BLaER1 (cell line): ENCODE measurements at regions not wholly inside any gene's neighbourhood (a gene's known extent, or its start where the extent isn't known, plus 50 kb on each side); places are given as distances from the start of the nearest gene placed in this dataset.

Experiments used
- H3K27ac ChIP-seq: shearing (Covaris generic); formaldehyde crosslinking; 2 replicates; pipeline ENCODE4 v1.8.1; 2022
- H3K27me3 ChIP-seq: shearing (Covaris generic); formaldehyde crosslinking; 2 replicates; pipeline ENCODE4 v1.8.1; 2022
- H3K36me3 ChIP-seq: shearing (Covaris generic); formaldehyde crosslinking; 2 replicates; pipeline ENCODE4 v1.8.1; 2022
- H3K4me1 ChIP-seq: shearing (Covaris generic); formaldehyde crosslinking; 2 replicates; pipeline ENCODE4 v1.8.1; 2022
- H3K4me2 ChIP-seq: shearing (Covaris generic); formaldehyde crosslinking; 2 replicates; pipeline ENCODE4 v1.8.1; 2022
- H3K4me3 ChIP-seq: shearing (Covaris generic); formaldehyde crosslinking; 2 replicates; pipeline ENCODE4 v1.8.1; 2022
- H3K9ac ChIP-seq: shearing (Covaris generic); formaldehyde crosslinking; 2 replicates; pipeline ENCODE4 v1.8.1; 2022
- H3K9me3 ChIP-seq: shearing (Covaris generic); formaldehyde crosslinking; 2 replicates; pipeline ENCODE4 v1.8.1; 2022
- H4K20me1 ChIP-seq: shearing (Covaris generic); formaldehyde crosslinking; 2 replicates; pipeline ENCODE4 v1.8.1; 2022
- Cebpa-rat ChIP-seq: shearing (Covaris generic); IDR thresholded peaks from 2 replicates; pipeline ENCODE4 v1.8.1; 2022

DNA sequence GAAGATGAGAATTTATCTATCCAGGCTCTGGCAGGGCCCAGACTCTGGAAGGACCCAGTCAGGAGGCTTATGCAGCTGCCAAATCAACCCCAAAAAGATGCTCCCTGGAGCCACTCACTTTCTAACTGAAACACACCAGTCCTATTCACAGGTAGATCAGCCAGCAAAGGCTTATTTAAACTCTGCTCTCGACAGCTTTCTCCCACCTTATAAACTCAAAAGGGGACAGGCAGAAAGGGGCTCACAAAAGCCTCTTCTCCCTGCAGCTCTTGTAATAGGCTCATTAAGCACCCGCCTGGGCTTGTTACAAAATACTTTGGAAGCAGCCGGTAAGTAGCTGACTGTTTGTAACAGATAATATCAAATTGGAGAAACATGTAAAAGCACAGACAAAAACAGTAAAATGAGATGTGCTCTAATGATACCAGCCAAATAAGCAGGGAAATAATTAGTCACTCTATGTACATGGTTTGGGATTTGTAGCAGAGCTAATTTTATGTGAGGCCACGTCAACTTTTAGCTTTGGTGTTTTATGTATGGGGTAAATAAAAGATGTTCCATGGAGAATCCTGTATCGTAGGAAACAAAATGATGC is 213.8 kb downstream of the NR2F2 start:
- H3K4me3 ChIP-seq: no peak overlapping the region
- no peaks in the 10 kb centered on the region for H3K27me3 ChIP-seq
- H3K9me3 ChIP-seq: no peaks in the 10 kb centered on the region
- no peaks in the 10 kb centered on the region for H4K20me1 ChIP-seq
- no peaks in the 10 kb centered on the region for H3K4me1 ChIP-seq
- no peak for TF ChIP-seq Cebpa-rat
- no peak overlapping the region for H3K9ac ChIP-seq
- H3K36me3 ChIP-seq: no peaks in the 10 kb centered on the region
- H3K27ac ChIP-seq: no peak overlapping the region
- no peak overlapping the region for H3K4me2 ChIP-seq

DNA sequence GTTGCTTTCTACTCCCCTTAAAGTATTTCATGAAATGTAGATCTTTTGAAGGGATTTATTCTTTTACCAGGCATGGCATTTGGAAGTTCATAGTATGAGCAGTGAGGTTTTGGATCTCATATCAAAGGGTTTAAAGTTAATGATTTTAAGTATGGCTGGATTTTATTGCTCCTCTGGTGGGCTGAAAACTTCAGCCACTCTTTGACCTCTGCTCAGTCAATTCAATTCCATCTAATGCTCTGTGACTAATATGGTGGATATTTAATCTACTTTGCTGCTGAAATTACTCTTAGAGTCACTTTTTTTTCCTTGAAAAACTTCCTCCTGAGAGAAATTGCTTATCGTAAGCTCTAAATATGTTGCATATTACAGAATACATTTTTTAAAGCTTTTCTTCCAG is 218.6 kb downstream of the NR2F2 start:
- H3K4me1 ChIP-seq: no peaks in the 10 kb centered on the region
- no peak overlapping the region for H3K9ac ChIP-seq
- TF ChIP-seq Cebpa-rat: no peak
- H4K20me1 ChIP-seq: no peaks in the 10 kb centered on the region
- no peaks in the 10 kb centered on the region for H3K27me3 ChIP-seq
- no peak overlapping the region for H3K4me3 ChIP-seq
- H3K9me3 ChIP-seq: no peaks in the 10 kb centered on the region
- no peak overlapping the region for H3K4me2 ChIP-seq
- H3K27ac ChIP-seq: no peak overlapping the region
- H3K36me3 ChIP-seq: no peaks in the 10 kb centered on the region

DNA sequence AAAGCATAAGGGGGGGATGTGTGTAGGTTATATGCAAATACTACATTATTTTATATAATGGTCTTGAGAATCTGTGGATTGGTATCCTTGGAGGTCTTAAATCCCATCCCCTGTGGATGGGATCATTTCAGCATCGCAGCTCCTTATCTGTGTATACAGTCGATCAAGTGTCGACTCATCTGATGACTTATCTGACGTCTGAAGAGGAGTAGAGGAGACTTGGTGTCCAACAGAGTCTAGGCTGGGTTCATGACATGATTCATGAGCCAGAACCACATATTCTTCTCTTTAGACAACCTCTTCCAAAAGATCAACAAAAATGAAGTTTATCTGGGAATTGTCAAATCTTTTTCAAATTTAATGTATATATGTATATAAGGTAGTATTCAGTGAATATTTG is 220.7 kb downstream of the NR2F2 start:
- H3K36me3 ChIP-seq: no peaks in the 10 kb centered on the region
- H3K9ac ChIP-seq: no peak overlapping the region
- TF ChIP-seq Cebpa-rat: no peak
- no peaks in the 10 kb centered on the region for H4K20me1 ChIP-seq
- H3K9me3 ChIP-seq: no peaks in the 10 kb centered on the region
- no peaks in the 10 kb centered on the region for H3K27me3 ChIP-seq
- H3K4me3 ChIP-seq: no peak overlapping the region
- no peaks in the 10 kb centered on the region for H3K4me1 ChIP-seq
- H3K4me2 ChIP-seq: no peak overlapping the region
- H3K27ac ChIP-seq: no peak overlapping the region

DNA sequence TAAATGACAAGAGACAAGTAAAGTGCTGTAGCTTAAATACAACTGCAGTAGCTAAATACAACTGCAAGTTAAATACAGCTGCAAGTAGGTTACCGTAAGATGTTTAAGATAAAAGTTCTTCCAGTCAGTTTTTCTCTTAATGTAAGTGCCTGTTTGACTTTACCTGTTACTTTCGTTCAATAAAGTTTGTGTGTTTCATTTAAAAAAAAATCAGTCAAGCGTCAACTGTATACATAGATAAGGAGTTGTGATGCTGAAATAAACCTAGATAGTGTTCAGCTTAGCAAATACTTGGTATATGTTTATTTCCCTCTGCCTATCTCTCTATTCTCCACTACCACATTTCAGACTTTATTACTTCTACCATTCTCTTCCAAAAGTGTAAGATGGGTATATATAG is 221.2 kb downstream of the NR2F2 start:
- Histone ChIP-seq H3K4me3 (no peak overlapping the region), H3K27me3 (no peaks in the 10 kb centered on the region), H3K27ac (no peak overlapping the region), H4K20me1 (no peaks in the 10 kb centered on the region), H3K36me3 (no peaks in the 10 kb centered on the region), H3K9ac (no peak overlapping the region), H3K9me3 (no peaks in the 10 kb centered on the region), H3K4me1 (no peaks in the 10 kb centered on the region), H3K4me2 (no peak overlapping the region)
- no peak for TF ChIP-seq Cebpa-rat

DNA sequence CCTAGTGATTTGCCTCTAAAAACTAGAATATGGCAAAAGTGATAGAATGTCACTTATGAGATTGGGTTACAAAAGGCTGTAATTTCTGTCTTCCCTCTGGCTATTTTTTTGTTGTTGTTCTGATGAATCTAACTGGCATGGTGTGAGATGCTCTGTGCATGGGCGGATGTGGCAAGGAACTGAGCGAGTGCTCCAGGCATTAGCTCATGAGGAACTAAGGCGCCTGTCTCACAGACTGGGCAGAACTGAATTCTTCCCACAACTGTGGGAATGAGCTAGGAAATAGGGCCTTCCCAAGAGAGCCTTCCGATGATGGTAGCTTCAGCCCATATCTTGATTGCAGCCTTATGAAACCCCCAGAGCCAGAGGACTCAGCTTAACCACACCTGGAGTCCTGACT is 222.5 kb downstream of the NR2F2 start:
- Histone ChIP-seq H4K20me1 (no peaks in the 10 kb centered on the region), H3K4me2 (no peak overlapping the region), H3K27ac (no peak overlapping the region), H3K27me3 (no peaks in the 10 kb centered on the region), H3K9ac (no peak overlapping the region), H3K36me3 (no peaks in the 10 kb centered on the region), H3K4me1 (no peaks in the 10 kb centered on the region), H3K4me3 (no peak overlapping the region), H3K9me3 (no peaks in the 10 kb centered on the region)
- no peak for TF ChIP-seq Cebpa-rat

DNA sequence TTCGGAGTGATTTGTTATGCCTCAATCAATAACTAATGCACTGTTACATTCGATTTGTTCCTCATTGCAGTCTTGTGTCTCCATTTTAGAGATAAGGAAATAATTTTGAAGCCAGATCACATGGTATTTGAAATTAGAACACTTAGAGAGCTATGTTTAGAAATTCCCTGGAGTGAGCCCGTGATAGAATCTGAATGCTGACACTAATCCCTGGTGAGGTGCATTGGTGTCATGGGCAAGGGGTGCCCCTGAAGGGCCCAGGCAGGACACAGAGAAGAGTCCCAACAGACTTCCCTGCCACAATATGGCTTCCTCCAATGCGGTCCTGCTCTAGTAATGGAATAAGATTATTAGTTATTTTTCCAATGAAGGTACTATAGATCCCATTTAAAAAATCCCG is 223.0 kb downstream of the NR2F2 start:
- no peaks in the 10 kb centered on the region for H3K36me3 ChIP-seq
- no peaks in the 10 kb centered on the region for H3K9me3 ChIP-seq
- H3K4me1 ChIP-seq: no peaks in the 10 kb centered on the region
- no peak for TF ChIP-seq Cebpa-rat
- H3K4me2 ChIP-seq: no peak overlapping the region
- no peaks in the 10 kb centered on the region for H4K20me1 ChIP-seq
- no peak overlapping the region for H3K9ac ChIP-seq
- no peak overlapping the region for H3K27ac ChIP-seq
- no peak overlapping the region for H3K4me3 ChIP-seq
- no peaks in the 10 kb centered on the region for H3K27me3 ChIP-seq

DNA sequence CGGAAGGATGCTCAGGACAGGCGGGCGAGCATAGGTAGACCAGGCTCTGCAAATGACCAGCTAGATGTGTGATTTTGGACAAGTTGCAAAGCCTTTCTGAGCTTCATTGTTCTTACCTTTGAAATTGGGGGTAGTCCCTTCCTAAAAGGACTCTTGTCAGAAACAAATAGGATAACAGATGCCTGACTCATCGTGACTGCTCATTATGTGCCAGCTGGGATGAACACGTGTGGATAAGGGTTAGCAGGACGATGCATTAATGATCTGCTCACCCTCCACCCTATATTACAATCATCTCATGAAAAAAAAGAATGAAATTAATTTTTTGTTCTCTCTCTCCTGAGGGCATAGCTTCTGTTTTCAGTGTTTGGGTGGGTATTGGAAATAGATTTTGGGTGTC is 223.4 kb downstream of the NR2F2 start:
- Histone ChIP-seq H3K9ac (no peak overlapping the region), H3K27me3 (no peaks in the 10 kb centered on the region), H3K4me1 (no peaks in the 10 kb centered on the region), H4K20me1 (no peaks in the 10 kb centered on the region), H3K4me2 (no peak overlapping the region), H3K36me3 (no peaks in the 10 kb centered on the region), H3K4me3 (no peak overlapping the region), H3K9me3 (no peaks in the 10 kb centered on the region), H3K27ac (no peak overlapping the region)
- no peak for TF ChIP-seq Cebpa-rat

DNA sequence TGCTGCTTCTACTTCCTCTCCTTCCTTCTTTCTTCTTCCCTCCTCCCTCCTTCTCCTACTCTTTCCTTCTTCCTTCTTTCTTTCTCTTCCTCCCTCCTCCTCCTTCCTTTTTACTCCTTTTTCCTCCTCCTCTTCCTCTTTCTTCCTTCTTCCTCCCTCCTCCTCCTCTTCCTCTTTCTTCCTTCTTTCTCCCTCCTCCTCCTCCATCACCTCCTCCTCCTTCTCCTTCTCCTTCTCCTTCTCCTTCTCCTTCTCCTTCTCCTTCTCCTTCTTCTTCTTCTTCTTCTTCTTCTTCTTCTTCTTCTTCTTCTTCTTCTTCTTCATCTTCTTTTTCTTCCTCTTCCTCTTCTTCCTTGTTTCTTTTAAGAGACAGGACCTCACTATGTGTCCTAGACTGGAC is 224.0 kb downstream of the NR2F2 start:
- H3K4me3 ChIP-seq: no peak overlapping the region
- H3K27ac ChIP-seq: no peak overlapping the region
- no peaks in the 10 kb centered on the region for H3K36me3 ChIP-seq
- no peak overlapping the region for H3K9ac ChIP-seq
- no peaks in the 10 kb centered on the region for H4K20me1 ChIP-seq
- no peak overlapping the region for H3K4me2 ChIP-seq
- H3K27me3 ChIP-seq: no peaks in the 10 kb centered on the region
- H3K9me3 ChIP-seq: no peaks in the 10 kb centered on the region
- no peaks in the 10 kb centered on the region for H3K4me1 ChIP-seq
- no peak for TF ChIP-seq Cebpa-rat

DNA sequence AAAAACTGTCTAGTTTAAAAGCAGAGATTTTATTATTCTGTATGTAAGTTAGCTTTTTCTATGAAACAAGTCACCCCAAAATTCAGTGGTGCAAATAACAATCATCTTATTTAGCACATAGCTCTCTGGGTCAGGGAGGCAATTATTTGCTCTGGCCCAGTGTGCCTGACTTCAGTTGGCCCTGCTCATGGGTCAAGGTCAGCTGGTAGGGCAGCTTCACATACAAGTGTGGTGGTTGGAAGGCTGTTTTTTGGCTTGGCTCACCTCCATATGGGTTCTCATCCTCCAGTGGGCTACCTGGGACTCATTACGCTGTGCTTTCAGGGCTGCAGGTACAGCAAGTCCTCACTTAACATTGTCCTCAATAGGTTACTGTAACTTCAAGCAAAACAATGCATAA is 228.6 kb downstream of the NR2F2 start:
- Histone ChIP-seq H3K9me3 (peaks cover 5% of the 10 kb centered on the region; the same call in 1 of the 2 replicates), H3K9ac (no peak overlapping the region), H3K4me2 (no peak overlapping the region), H3K36me3 (no peaks in the 10 kb centered on the region), H3K27me3 (no peaks in the 10 kb centered on the region), H4K20me1 (no peaks in the 10 kb centered on the region), H3K4me3 (no peak overlapping the region), H3K4me1 (no peaks in the 10 kb centered on the region), H3K27ac (no peak overlapping the region)
- TF ChIP-seq Cebpa-rat: no peak

DNA sequence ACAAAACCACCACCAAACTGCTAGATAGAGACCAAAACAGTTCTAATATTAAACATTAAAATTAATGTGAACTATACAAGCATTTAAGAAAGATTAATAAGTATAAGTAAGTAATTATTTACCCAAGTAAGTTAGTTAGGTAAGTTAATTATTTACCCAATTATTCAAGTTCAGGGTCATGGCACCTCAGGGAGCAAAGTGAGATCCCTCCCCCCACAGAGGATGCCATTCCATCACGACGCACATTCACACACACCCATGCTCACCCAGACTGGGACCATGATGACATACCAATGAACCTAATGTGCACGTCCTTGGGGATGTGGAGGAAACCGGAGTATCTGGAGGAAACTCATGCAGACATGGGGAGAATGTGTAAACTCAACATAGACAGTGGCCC is 229.1 kb downstream of the NR2F2 start:
- no peak overlapping the region for H3K4me2 ChIP-seq
- H3K27ac ChIP-seq: no peak overlapping the region
- no peaks in the 10 kb centered on the region for H3K27me3 ChIP-seq
- H3K4me3 ChIP-seq: no peak overlapping the region
- H3K36me3 ChIP-seq: no peaks in the 10 kb centered on the region
- H3K9ac ChIP-seq: no peak overlapping the region
- H4K20me1 ChIP-seq: no peaks in the 10 kb centered on the region
- no peaks in the 10 kb centered on the region for H3K4me1 ChIP-seq
- no peak for TF ChIP-seq Cebpa-rat
- peaks cover 11% of the 10 kb centered on the region; the same call in 1 of the 2 replicates for H3K9me3 ChIP-seq

DNA sequence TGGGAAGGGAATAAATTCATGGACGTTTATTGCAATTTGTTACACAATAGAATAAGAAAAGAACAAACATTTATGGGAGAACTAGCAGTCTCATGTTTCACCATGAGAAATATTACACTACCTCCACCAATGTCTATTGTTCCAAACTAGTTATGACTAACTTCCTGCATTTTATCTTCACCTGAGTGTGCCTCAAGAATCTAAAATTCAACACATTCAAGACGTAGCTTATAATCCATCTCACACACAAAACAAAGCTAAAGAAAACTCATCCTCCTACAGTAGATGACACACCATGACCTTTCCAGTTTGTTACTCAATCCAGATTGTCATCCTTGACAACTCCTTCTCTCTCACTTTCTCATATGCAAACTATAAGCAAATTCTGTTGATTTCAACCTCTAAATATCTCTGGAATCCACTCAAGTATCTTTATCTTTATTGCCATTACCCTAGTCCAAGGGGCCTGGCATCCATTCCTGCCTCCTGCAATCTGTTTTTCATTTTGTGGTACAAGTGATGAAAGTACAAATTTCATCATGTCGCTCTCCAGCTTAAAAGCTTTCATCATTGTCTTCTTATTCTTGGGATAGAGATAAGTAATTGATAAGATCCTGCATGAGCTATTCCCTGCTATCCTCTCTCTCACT is 229.9 kb downstream of the NR2F2 start:
- no peak for TF ChIP-seq Cebpa-rat
- H4K20me1 ChIP-seq: no peaks in the 10 kb centered on the region
- H3K9me3 ChIP-seq: peaks cover 12% of the 10 kb centered on the region; the same call in 1 of the 2 replicates
- no peaks in the 10 kb centered on the region for H3K4me1 ChIP-seq
- H3K4me3 ChIP-seq: no peak overlapping the region
- no peak overlapping the region for H3K27ac ChIP-seq
- H3K27me3 ChIP-seq: no peaks in the 10 kb centered on the region
- no peaks in the 10 kb centered on the region for H3K36me3 ChIP-seq
- no peak overlapping the region for H3K9ac ChIP-seq
- H3K4me2 ChIP-seq: no peak overlapping the region
